ENCODE measurements at regions not wholly inside any gene's neighbourhood (a gene's known extent, or its start where the extent isn't known, plus 50 kb on each side); places are given as distances from the start of the nearest gene placed in this dataset.

GRCh38 chr5:163622799-163623198 is 117.4 kb downstream of the MAT2B start:
- no peak for DNase-seq (ENCODE audit: low spot score)

- no peak for DNase-seq (ENCODE audit: low spot score)
Measured at GRCh38 chr5:163623524-163623923, 118.1 kb downstream of the MAT2B start.

- no peak for DNase-seq (ENCODE audit: low spot score)
Measured at GRCh38 chr5:163623986-163624385, 118.6 kb downstream of the MAT2B start.

DNA sequence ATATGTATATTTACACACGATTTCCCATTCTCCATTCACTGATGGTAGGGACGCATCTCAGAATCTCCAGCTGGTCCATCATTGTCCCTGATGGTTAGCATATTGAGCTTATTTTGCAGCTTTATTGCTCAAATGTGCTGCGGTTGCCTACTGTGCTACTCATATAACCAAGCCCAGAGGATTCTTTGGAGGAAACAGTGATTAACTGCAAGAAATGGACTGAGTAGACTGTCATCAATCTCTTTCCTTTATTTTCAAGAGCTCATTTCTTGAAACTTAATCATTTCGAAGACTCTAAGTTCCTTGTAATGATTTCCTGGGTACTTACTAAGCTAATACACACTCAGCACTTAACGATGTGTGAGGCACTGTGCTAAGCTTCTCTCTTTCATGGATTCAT is 119.0 kb downstream of the MAT2B start:
- DNase-seq (ENCODE audit: low spot score) = no peak

GRCh38 chr5:163626904-163627434 is 121.5 kb downstream of the MAT2B start:
- DNase-seq (ENCODE audit: low spot score) = no peak

- DNase-seq (ENCODE audit: low spot score) = no peak
Measured at GRCh38 chr5:163631856-163632255, 126.4 kb downstream of the MAT2B start.

DNA sequence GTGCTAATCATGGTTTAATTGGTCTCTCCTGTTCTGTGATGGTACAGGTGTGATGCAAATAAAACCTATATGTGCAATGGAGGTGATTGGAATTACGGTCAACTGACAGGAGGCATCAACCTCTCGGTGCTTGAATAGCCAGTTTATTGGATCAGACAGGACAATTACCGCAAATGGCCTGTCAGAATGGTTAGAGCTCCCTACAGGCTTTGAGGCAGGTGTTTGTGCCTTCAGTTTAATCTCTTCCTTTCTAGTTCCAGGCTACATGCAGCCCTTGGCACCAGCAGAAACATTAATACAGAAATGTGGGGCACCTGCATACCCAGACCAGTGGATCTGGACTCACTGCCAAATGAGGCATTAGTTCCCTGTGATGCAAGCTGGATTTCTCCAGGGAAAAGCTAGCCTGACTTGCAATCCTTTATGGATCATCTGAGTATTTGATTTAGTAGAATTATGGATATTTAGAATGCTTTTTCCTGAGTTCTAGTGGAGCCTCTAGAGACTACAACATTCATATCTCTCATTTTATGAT is 128.6 kb downstream of the MAT2B start:
- DNase-seq (ENCODE audit: low spot score) = no peak

DNA sequence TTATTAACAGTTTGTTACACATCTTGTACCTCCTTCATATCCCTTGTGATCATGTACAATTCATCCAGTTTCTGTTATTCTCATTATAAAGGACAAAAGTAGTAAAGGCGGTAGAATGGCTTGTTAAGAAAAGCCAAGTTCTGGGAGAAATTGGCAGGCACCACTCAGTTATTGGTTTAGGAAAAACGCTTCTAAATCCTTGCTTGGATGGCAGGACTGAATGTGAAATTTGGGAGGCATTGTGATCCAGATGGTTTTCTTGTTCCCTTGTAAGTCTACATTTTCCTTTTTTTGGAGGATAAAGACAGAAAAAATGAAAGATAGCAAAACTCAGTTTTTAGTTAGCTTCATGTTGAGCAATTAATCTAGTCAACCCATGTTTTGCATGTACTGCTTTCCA is 130.2 kb downstream of the MAT2B start:
- no peak for DNase-seq (ENCODE audit: low spot score)

DNA sequence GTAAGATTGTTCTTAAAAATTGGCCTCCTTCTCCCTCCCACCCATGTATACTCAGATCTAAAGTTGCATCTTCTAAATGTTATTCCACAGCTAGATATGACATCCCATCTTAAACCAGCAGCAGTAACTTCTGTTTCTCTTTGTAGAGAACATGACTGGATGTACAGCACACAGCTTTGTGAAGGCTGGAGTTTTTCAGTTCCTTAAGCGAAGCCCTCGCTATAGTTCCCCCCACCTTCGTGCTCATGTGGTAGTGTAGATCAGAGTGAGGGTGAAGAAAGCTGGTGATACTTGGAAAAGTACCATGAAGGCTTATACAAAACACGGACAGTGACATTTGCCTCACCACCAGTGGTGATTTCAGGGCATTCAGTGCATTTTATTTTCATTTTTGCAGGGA is 137.5 kb downstream of the MAT2B start:
- no peak for DNase-seq (ENCODE audit: low spot score)

DNA sequence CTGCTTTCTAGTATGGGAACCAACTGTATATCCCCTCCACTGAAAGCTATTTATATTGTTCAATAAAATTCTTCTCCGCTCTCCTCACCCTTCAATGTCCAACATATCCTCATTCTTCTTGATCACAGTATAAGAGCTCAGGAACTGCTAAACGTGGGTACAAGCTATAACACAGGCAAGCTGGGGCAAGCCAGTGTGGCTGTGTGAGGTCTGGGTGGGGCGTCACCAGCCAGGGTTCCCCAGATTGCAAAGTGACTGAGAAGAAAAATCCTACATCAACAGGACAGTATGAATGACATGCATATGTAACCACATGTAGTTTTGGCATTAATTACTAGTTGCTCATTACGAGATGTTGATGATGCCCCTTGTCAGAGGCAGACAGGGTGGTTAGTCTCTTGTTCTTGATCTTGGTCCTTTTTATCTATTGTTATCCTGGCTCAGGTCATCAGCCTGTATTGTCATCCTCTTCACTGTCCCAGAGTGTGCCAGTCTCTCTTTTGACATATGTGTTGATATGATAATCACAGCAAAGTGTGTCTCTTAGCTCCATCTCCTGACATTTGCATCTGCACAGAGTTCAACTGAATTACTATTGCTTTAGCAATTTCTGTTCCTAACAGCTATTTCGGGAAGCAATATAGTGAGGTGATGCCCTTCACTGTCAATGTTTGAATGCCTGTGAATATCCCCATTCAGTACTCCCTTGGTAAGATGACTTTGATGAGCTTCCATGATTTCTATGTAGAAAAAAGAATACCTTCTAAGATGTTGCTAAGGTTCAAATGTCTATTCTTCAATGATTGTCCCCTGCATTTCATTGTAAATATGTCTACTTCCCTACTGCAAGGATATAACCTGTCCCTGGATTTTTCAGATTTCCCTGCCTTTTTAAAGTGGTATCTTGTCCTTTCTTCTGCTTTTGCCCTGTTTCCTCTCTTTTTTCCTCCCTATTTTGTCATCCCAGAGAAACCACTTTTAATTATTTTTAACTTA is 140.3 kb downstream of the MAT2B start:
- no peak for DNase-seq (ENCODE audit: low spot score)

GRCh38 chr5:163649514-163649913 is 144.1 kb downstream of the MAT2B start:
- no peak for DNase-seq (ENCODE audit: low spot score)

- no peak for DNase-seq (ENCODE audit: low spot score)
Measured at GRCh38 chr5:163653526-163653925, 148.1 kb downstream of the MAT2B start.

GRCh38 chr5:163658702-163659567 is 153.5 kb downstream of the MAT2B start:
- DNase-seq (ENCODE audit: low spot score) = no peak

- DNase-seq (ENCODE audit: low spot score) = no peak
Measured at GRCh38 chr5:163659568-163659902, 154.1 kb downstream of the MAT2B start.

GRCh38 chr5:163660486-163660885 is 155.1 kb downstream of the MAT2B start:
- no peak for DNase-seq (ENCODE audit: low spot score)

DNA sequence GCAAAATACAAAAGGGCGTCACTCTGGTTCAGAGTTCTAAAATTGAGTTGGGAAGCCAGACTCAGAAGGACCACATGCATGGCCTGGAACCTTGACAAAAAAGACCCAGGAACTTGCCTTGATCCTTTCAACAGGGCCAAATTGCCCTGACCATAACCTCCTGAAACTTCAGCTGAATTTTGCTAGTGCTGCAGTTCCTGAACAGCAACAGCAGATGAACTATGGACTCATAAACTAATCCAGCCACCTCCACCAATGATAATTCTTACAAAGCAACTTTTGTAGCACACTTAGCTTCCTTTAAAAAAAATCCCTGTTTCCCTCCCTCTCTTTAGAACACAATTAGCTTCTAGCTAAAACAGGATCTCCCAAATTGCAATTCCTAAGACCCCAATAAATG is 155.9 kb downstream of the MAT2B start:
- DNase-seq (ENCODE audit: low spot score) = no peak

- no peak for DNase-seq (ENCODE audit: low spot score)
Measured at GRCh38 chr5:163670036-163670435, 164.6 kb downstream of the MAT2B start.

- no peak for DNase-seq (ENCODE audit: low spot score)
Measured at GRCh38 chr5:163677092-163677491, 171.7 kb downstream of the MAT2B start.

DNA sequence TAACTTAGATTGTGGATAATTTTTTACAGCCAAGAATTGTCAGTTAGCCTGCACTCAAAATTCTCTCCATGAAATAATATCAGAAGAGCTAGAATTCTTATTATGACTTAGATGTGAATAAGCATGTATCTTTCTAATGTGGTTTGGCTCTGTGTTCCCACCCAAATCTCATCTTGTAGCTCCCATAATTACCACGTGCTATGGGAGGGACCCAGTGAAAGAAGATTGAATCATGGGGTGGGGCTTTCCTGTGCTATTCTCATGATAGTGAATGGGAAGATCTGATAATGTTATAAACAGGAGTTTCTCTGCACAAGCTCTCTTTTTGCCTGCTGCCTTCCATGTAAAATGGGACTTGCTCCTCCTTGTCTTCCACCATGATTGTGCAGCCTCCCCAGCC is 176.8 kb downstream of the MAT2B start:
- DNase-seq (ENCODE audit: low spot score) = no peak

- DNase-seq (ENCODE audit: low spot score) = no peak
Measured at GRCh38 chr5:163687414-163687813, 182.0 kb downstream of the MAT2B start.

GRCh38 chr5:163692091-163692490 is 186.7 kb downstream of the MAT2B start:
- no peak for DNase-seq (ENCODE audit: low spot score)

DNA sequence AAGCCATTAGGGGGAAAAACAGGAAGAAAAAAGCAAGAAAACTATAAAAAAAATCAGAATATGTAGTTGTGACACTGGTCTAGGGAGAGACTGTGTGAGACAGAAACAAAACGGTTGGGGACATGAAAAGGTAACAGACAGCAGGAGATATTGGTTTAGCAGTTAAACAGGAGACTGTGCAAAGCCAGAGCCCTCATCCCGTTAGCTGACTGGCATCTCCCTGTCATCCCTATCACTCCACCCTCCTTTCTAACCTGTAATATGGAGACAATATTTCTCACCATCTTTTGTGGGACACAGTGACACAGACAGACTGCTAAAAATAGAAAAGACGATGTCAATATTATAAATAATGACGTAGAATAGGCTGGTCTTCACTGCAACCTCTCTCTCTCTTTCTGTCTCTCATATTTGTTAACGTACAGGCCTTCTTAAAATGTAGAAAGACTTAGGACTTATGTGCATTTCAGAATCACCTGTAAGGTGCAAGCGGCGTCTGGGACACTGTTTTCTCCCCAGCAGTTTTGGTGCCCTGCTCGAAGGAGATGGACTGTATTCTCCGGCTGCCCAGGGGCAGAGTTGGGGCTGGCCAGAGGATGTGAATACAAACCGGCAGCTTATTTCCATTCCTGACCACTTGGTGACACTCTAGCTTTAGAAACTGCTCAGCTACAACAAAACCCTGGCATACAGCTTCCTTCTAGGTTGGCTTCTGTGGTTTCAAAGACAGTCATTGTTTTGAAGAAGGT is 190.6 kb downstream of the MAT2B start:
- DNase-seq (ENCODE audit: low spot score) = peak; percentile 47

Data from hepatic stellate cell (primary cell).